ENCODE measurements at regions not wholly inside any gene's neighbourhood (a gene's known extent, or its start where the extent isn't known, plus 50 kb on each side); places are given as distances from the start of the nearest gene placed in this dataset.

DNA sequence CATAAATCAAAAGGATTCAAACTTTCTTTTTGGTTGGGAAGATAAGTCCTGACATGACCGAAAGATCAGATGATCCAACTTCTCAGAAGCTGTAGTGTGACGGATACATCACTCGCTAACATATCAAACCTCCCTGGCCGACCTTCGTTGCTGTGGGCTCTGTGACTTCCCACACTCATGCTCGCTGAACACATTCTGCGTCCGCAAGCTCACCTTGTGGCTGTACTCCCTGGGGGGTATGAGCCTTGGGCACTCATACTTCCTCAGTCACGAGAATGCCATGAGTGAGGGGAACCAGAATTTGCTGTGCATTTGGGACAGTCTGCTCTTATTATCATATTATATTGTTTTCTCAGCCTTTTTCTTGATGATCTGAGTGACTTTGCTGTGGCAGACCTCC lies 105.4 kb downstream of the RWDD3 start:
- Histone ChIP-seq H4K20me1 (ENCODE audit: insufficient read depth) (no peaks in the 10 kb centered on the region), H3K27ac (no peak overlapping the region), H3K4me2 (ENCODE audit: unreplicated experiment) (no peak overlapping the region), H3K4me1 (ENCODE audit: insufficient read depth) (no peaks in the 10 kb centered on the region), H3K9me3 (ENCODE audit: low read depth) (no peaks in the 10 kb centered on the region), H3F3A (ENCODE audit: insufficient read depth) (no peaks in the 10 kb centered on the region), H3K79me2 (ENCODE audit: insufficient read depth) (no peaks in the 10 kb centered on the region), H3K27me3 (replicated peaks; ENCODE audit: insufficient read depth) (no peaks in the 10 kb centered on the region), H2AFZ (no peak overlapping the region), H3K36me3 (ENCODE audit: low read depth) (no peaks in the 10 kb centered on the region), H3K4me3 (no peak overlapping the region), H3K9me2 (ENCODE audit: insufficient read depth) (no peaks in the 10 kb centered on the region), H3K9ac (no peak overlapping the region)
- TF ChIP-seq EZH2 (IDR thresholded peaks at IDR 0.05; ENCODE audit: insufficient read depth, poor library complexity, severe bottlenecking): no peak
- TF ChIP-seq EZH2phosphoT487 (IDR thresholded peaks at IDR 0.05; ENCODE audit: insufficient read depth, low read depth): no peak
- DNase-seq: no peak
- in situ Hi-C loops (cut with MboI): no loop called here
- 55 to 64% methylated on average over 9 of the region's 9 CpGs for WGBS, 2 experiments (ENCODE audit: low coverage in 1 of 2, low lambda C conversion rate in 2 of 2, missing lambda C conversion rate in 2 of 2)

DNA sequence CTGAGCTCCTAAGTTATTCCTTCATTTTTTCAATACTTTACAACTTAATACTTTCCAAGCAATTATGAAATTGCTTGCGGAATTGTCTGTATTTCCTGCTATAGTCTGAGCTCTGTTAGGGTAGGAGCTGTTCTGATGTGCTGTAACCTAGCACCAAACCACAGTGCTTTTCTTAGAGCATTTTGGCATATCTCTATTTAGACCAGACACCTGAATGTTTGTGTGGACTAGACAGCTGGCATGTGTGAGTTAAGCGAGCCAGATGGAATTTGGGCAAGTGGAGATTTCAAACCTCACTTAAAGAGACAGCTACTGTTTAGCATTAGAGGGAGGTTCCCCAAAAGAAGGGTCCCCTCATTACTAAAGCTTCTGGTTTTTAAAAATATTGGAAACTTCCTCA lies 106.1 kb downstream of the RWDD3 start:
- 17 to 36% methylated on average over 2 of the region's 2 CpGs for WGBS, 2 experiments (ENCODE audit: low coverage in 1 of 2, low lambda C conversion rate in 2 of 2, missing lambda C conversion rate in 2 of 2)
- in situ Hi-C loops (cut with MboI): no loop called here
- no peak overlapping the region for H3K27ac ChIP-seq
- H3K9me2 ChIP-seq (ENCODE audit: insufficient read depth): no peaks in the 10 kb centered on the region
- DNase-seq: no peak
- no peaks in the 10 kb centered on the region for H3K36me3 ChIP-seq (ENCODE audit: low read depth)
- H3K27me3 ChIP-seq (replicated peaks; ENCODE audit: insufficient read depth): no peaks in the 10 kb centered on the region
- H3K9me3 ChIP-seq (ENCODE audit: low read depth): no peaks in the 10 kb centered on the region
- no peak overlapping the region for H2AFZ ChIP-seq
- no peaks in the 10 kb centered on the region for H4K20me1 ChIP-seq (ENCODE audit: insufficient read depth)
- no peaks in the 10 kb centered on the region for H3K79me2 ChIP-seq (ENCODE audit: insufficient read depth)
- H3K4me3 ChIP-seq: no peak overlapping the region
- no peak overlapping the region for H3K4me2 ChIP-seq (ENCODE audit: unreplicated experiment)
- H3F3A ChIP-seq (ENCODE audit: insufficient read depth): no peaks in the 10 kb centered on the region
- TF ChIP-seq EZH2phosphoT487 (IDR thresholded peaks at IDR 0.05; ENCODE audit: insufficient read depth, low read depth) (no peak), EZH2 (IDR thresholded peaks at IDR 0.05; ENCODE audit: insufficient read depth, poor library complexity, severe bottlenecking) (no peak)
- H3K4me1 ChIP-seq (ENCODE audit: insufficient read depth): no peaks in the 10 kb centered on the region
- no peak overlapping the region for H3K9ac ChIP-seq

DNA sequence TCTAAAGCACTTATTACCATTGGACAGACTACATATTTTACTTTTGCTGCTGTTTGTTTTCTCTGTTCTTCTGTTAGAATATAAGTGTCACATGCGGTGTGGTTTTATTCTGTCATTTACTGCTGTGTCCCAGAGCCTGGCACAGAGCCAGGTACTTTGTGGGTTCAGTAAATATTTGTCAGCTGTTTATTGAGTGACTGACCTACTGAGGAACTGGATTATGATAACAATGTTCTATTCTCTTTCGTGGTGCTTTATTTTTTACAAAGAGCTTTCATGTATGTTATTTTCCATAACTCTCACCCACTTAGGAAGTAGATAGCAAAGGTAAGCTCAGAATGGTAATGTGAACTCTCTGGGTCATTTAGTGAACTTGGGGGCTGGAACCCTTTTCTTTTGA lies 118.8 kb downstream of the RWDD3 start:
- no peaks in the 10 kb centered on the region for H4K20me1 ChIP-seq (ENCODE audit: insufficient read depth)
- no peaks in the 10 kb centered on the region for H3F3A ChIP-seq (ENCODE audit: insufficient read depth)
- H3K9me3 ChIP-seq (ENCODE audit: low read depth): no peaks in the 10 kb centered on the region
- no peaks in the 10 kb centered on the region for H3K79me2 ChIP-seq (ENCODE audit: insufficient read depth)
- H3K9me2 ChIP-seq (ENCODE audit: insufficient read depth): no peaks in the 10 kb centered on the region; the same call in 1 of the 2 replicates
- no peaks in the 10 kb centered on the region for H3K27me3 ChIP-seq (replicated peaks; ENCODE audit: insufficient read depth)
- H3K9ac ChIP-seq: no peak overlapping the region
- WGBS, 2 experiments (ENCODE audit: low coverage in 1 of 2, low lambda C conversion rate in 2 of 2, missing lambda C conversion rate in 2 of 2): 28 to 29% methylated on average over 2 of the region's 2 CpGs
- TF ChIP-seq EZH2phosphoT487 (IDR thresholded peaks at IDR 0.05; ENCODE audit: insufficient read depth, low read depth) (no peak), EZH2 (IDR thresholded peaks at IDR 0.05; ENCODE audit: insufficient read depth, poor library complexity, severe bottlenecking) (no peak)
- no peak overlapping the region for H3K27ac ChIP-seq
- no peak for DNase-seq
- no peaks in the 10 kb centered on the region for H3K4me1 ChIP-seq (ENCODE audit: insufficient read depth)
- no peak overlapping the region for H3K4me3 ChIP-seq
- H3K36me3 ChIP-seq (ENCODE audit: low read depth): no peaks in the 10 kb centered on the region
- no peak overlapping the region for H3K4me2 ChIP-seq (ENCODE audit: unreplicated experiment)
- H2AFZ ChIP-seq: no peak overlapping the region
- in situ Hi-C loops (cut with MboI): no loop called here

DNA sequence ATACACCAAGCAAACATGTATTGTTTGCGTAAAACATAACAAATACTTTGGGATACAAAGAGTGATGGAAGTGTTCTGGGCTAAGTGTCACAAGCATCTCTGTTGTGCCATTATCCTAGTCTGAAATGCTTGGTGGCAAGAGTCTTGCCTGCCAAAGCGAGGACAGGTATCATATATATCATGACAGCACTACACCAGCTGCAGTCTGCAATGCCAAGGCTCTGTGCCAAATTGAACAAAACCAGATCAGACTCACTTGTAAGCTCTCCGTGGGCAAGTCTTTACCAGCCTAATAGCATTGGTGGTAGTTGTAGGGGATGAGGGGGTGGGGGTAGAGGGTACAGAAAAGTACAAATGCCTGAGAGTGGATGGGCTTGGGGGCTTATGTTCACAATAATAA lies 119.2 kb downstream of the RWDD3 start:
- H3K4me2 ChIP-seq (ENCODE audit: unreplicated experiment): no peak overlapping the region
- H3K4me3 ChIP-seq: no peak overlapping the region
- no peaks in the 10 kb centered on the region for H4K20me1 ChIP-seq (ENCODE audit: insufficient read depth)
- TF ChIP-seq EZH2phosphoT487 (IDR thresholded peaks at IDR 0.05; ENCODE audit: insufficient read depth, low read depth): no peak
- TF ChIP-seq EZH2 (IDR thresholded peaks at IDR 0.05; ENCODE audit: insufficient read depth, poor library complexity, severe bottlenecking): no peak
- WGBS, 2 experiments (ENCODE audit: low coverage in 1 of 2, low lambda C conversion rate in 2 of 2, missing lambda C conversion rate in 2 of 2): 10 to 15% methylated on average over 3 of the region's 3 CpGs
- H3K9ac ChIP-seq: no peak overlapping the region
- no peak overlapping the region for H3K27ac ChIP-seq
- no peaks in the 10 kb centered on the region for H3K79me2 ChIP-seq (ENCODE audit: insufficient read depth)
- no peaks in the 10 kb centered on the region for H3K4me1 ChIP-seq (ENCODE audit: insufficient read depth)
- no peaks in the 10 kb centered on the region for H3K36me3 ChIP-seq (ENCODE audit: low read depth)
- in situ Hi-C loops (cut with MboI): no loop called here
- H3K27me3 ChIP-seq (replicated peaks; ENCODE audit: insufficient read depth): no peaks in the 10 kb centered on the region
- no peaks in the 10 kb centered on the region for H3K9me3 ChIP-seq (ENCODE audit: low read depth)
- H3K9me2 ChIP-seq (ENCODE audit: insufficient read depth): no peaks in the 10 kb centered on the region; the same call in 1 of the 2 replicates
- H3F3A ChIP-seq (ENCODE audit: insufficient read depth): no peaks in the 10 kb centered on the region
- no peak for DNase-seq
- no peak overlapping the region for H2AFZ ChIP-seq

DNA sequence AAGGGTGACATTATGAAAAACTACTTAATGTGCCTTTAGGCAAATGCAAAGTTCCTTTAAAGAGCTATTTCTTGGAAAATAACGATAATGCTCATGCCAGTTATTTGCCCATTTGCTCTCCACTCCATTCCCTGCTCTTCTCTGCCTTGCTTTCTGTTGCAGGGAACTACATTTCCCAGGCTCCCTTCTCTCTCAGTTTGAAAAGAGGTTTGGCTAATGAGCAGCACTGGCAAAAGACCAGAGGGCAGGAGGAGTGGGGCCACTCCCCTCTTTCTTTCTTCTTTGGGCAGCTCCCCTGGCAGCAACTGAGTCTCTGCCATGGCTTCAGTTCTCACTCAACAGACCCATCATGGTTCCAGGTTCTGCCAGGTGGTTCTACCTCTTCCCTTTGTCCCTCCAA lies 130.5 kb downstream of the RWDD3 start:
- no peaks in the 10 kb centered on the region for H4K20me1 ChIP-seq (ENCODE audit: insufficient read depth)
- H3K36me3 ChIP-seq (ENCODE audit: low read depth): no peaks in the 10 kb centered on the region
- in situ Hi-C loops (cut with MboI): no loop called here
- H3K27ac ChIP-seq: no peak overlapping the region
- 4 to 22% methylated on average over 1 of the region's 1 CpG for WGBS, 2 experiments (ENCODE audit: low coverage in 1 of 2, low lambda C conversion rate in 2 of 2, missing lambda C conversion rate in 2 of 2)
- no peak overlapping the region for H2AFZ ChIP-seq
- no peak for TF ChIP-seq EZH2phosphoT487 (IDR thresholded peaks at IDR 0.05; ENCODE audit: insufficient read depth, low read depth)
- TF ChIP-seq EZH2 (IDR thresholded peaks at IDR 0.05; ENCODE audit: insufficient read depth, poor library complexity, severe bottlenecking): no peak
- DNase-seq: no peak
- H3K4me3 ChIP-seq: no peak overlapping the region
- no peaks in the 10 kb centered on the region for H3K9me3 ChIP-seq (ENCODE audit: low read depth)
- H3K4me2 ChIP-seq (ENCODE audit: unreplicated experiment): no peak overlapping the region
- no peak overlapping the region for H3K9ac ChIP-seq
- H3K27me3 ChIP-seq (replicated peaks; ENCODE audit: insufficient read depth): no peaks in the 10 kb centered on the region
- no peaks in the 10 kb centered on the region for H3K79me2 ChIP-seq (ENCODE audit: insufficient read depth)
- no peaks in the 10 kb centered on the region for H3K9me2 ChIP-seq (ENCODE audit: insufficient read depth)
- H3K4me1 ChIP-seq (ENCODE audit: insufficient read depth): no peaks in the 10 kb centered on the region
- H3F3A ChIP-seq (ENCODE audit: insufficient read depth): no peaks in the 10 kb centered on the region
